ENCODE measurements at regions not wholly inside any gene's neighbourhood (a gene's known extent, or its start where the extent isn't known, plus 50 kb on each side); places are given as distances from the start of the nearest gene placed in this dataset.

DNA sequence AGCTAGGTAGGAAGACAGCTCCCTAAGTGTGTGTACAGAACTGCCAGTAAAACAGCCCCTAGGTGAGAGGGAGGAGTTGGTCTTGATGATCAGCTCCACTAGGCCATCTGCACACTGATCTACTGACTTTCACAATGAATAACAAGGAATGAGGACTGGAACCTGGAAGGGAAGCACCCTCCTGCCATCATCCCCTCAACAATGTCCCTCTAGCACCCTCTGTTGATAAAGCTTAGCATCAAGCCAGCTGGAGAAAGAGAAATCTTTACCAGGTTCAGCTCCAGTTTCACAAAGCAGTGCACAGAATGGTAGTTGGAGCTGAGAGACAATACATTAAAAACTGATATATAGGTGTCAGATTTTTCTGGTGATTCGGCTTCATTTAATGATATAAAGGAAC is 57.2 kb upstream of the IRAK1BP1 start:
- Histone ChIP-seq H3K4me3 (replicated peaks; ENCODE audit: insufficient read depth, low read length) (no peak overlapping the region), H3K27ac (replicated peaks) (no peak overlapping the region), H3K27me3 (ENCODE audit: insufficient read depth, poor library complexity, severe bottlenecking) (no peaks in the 10 kb centered on the region)
- TF ChIP-seq POLR2AphosphoS5 (IDR thresholded peaks at IDR 0.05; ENCODE audit: low read depth) (no peak), CTCF (IDR thresholded peaks at IDR 0.05; ENCODE audit: insufficient read depth, low read length) (no peak), GABPA (IDR thresholded peaks at IDR 0.05; ENCODE audit: low read depth) (no peak)
- no peak for DNase-seq (ENCODE audit: low read depth in 1 of 2, low spot score in 1 of 2)

DNA sequence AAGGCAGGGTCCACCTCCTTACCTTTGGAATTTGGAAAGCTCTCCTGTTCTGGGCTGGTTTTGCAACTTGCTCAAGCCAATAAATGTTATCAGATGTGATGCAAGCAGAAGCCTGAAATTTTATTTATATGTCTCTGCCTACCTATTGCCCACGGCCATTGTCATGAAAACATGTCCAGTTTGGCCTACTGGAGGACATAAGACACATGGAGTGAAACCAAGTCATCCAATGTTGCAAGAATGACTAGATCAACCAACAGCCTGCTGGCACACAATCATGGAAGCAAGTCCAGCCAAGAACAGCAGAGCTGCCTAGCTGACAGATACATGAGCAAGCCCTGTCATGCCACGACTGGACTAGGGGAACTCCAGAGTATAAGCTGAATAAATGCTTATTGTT is 56.7 kb upstream of the IRAK1BP1 start:
- H3K27ac ChIP-seq (replicated peaks), result no peak overlapping the region
- TF ChIP-seq CTCF (IDR thresholded peaks at IDR 0.05; ENCODE audit: insufficient read depth, low read length), result no peak
- no peak for TF ChIP-seq REST (IDR thresholded peaks at IDR 0.05; ENCODE audit: insufficient replicate concordance, low read depth)
- TF ChIP-seq SPI1 (IDR thresholded peaks at IDR 0.05; ENCODE audit: borderline replicate concordance, low read depth), result no peak
- TF ChIP-seq GABPA (IDR thresholded peaks at IDR 0.05; ENCODE audit: low read depth), result no peak
- no peak for TF ChIP-seq POLR2AphosphoS5 (IDR thresholded peaks at IDR 0.05; ENCODE audit: low read depth)
- no peak overlapping the region for H3K4me3 ChIP-seq (replicated peaks; ENCODE audit: insufficient read depth, low read length)
- no peaks in the 10 kb centered on the region for H3K27me3 ChIP-seq (ENCODE audit: insufficient read depth, poor library complexity, severe bottlenecking)
- no peak for DNase-seq (ENCODE audit: low read depth in 1 of 2, low spot score in 1 of 2)
